NOMO-1 treated with dmso at 0.1 percent for 144 hours (cell line): ENCODE measurements at regions not wholly inside any gene's neighbourhood (a gene's known extent, or its start where the extent isn't known, plus 50 kb on each side); places are given as distances from the start of the nearest gene placed in this dataset.

Experiments used
- DNase-seq: peaks from one replicate; lab custom pipeline; 2025; ENCODE audit not compliant: unreplicated experiment; lab: John Stamatoyannopoulos, UW

DNA sequence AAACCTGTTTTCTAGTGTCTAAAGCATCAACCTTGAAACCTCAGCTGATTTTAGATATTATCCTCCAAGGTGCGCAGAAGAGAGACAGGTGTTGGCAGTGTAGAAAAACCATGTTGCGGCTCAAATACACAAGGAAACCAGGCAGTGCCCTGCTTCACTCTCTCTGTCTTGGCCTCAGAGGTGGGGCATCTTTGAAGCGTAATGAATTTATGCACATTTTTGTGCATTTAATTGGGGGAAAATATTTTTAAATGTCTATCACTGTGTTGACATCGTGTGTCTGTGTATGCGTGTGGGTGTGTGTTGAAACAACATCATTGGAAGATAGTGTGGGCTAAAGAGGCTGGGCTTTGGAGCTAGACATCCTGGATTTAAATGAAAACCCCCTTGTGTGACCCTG lies 334.0 kb upstream of the CHD6 start:
- no peak for DNase-seq

DNA sequence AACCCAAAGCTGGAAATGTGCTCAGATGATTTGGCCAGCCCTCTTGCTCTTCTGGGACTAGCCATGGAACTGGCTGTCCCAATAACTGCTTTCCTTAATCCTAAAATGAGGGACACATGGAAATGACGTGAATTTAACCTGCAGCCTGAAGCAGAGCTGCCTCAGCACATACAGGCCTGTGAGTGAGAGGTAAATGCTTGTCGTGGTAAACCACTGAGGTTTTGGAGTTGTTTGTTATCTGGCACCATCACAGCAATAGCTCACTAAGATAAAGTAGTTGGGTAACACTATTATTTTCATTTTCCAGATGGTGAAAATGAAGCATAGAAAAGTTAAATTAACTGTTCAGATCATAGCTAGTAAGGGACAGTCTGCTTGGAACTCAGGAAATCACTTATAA lies 333.4 kb upstream of the CHD6 start:
- DNase-seq: no peak

DNA sequence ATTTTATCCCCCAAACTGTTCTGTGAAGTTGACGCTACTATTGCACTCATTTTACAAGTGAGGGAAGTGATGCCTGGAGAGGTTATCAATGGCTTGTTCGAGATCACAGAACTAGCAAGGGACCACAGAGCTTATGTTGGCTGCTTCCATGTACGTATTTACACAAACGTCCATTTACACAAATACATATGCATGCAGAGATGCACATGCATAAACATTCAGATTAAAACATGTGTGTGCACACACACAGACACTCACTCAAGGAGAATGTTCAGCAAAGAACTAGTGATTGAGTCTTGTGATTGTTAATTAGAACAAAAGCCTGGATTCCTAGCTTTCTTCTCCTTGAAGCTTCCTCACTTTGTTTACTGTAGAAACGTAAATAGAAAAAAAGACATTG lies 321.5 kb upstream of the CHD6 start:
- DNase-seq: no peak

DNA sequence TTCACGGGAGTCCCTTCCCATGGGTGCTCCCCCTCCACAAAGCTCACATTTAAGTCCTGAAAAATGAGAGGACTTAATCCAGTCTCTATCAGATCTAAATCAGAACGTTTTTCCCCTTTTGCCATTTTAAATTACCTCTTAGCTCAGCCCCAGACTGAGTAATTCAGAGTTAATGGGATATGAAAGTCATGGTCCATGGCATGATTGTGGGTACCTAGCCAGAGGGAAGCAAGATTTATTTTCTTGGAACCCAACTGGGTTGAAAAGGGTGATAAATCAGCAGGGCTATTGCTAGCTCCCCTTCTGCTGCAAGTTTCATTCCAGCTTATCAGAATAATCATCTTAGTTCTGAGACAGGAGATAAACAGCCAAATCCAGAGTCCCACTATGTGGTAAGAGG lies 320.2 kb upstream of the CHD6 start:
- no peak for DNase-seq

DNA sequence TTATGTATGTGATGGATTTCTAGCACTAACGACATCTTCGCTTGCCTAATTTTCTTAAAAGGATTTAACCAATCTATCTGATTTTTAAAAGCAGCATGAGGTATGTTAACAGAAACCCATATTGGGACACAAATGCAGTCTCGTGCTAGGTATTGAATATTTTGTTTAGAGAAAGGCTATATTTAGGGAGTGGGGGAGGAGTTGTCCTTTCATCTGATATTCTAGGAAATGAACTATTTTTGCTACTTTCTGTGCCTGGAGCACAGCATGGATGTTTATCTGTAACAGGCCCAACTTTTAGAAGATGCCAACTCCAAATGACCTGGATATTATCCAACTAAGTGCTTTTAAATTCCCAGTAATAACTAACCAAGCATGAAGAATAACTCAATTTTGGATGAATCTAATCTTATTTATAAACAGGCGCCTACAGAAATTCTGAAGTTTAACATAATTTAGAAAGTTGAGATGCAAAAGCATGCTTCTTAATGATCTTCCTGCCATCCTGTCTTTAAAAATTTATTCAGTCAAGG lies 317.1 kb upstream of the CHD6 start:
- no peak for DNase-seq

- no peak for DNase-seq
Measured at GRCh38 chr20:41932431-41932830, 314.3 kb upstream of the CHD6 start.

- no peak for DNase-seq
Measured at GRCh38 chr20:41927655-41928054, 309.5 kb upstream of the CHD6 start.

DNA sequence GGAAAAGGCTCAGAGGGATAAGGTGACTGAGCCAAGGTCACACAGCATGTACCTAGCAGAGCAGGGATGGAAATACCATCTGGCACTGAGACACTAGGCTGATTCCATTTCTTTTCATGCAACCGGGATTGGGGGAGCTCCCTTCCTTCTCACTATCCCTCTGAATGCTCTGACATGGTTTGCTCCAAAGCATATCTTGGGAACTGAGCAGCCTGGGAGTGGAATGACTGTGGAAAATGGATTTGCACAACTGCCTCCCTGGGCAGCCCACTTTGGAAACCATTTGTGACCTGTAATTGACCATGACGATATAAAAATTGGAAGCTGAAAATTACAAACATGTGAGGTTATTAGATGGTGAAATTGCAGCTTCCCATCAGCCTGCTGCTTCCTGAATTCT lies 309.0 kb upstream of the CHD6 start:
- no peak for DNase-seq

- DNase-seq: no peak
Measured at GRCh38 chr20:41925476-41925875, 307.3 kb upstream of the CHD6 start.

- no peak for DNase-seq
Measured at GRCh38 chr20:41923624-41924023, 305.4 kb upstream of the CHD6 start.

GRCh38 chr20:41913146-41913545 lies 295.0 kb upstream of the CHD6 start:
- DNase-seq: no peak

DNA sequence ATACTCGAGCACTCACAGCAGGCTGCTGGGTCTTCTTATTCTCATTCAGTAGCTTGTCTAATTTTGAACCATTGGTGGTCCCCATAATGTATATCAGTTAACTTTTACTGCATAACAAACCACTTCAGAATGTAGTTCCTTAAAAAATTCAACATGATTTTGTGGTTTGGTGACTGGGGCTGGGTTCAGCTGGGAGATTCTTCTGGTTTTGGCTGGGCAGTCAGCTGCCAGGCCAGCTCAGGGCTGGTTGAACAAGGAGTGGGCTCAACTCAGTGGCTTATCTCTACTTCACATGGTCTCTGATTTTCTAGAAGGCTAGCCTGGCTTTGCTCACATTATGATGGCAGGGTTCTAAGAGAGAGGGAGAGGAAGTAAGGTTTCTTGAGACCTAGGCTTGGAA lies 292.4 kb upstream of the CHD6 start:
- no peak for DNase-seq

DNA sequence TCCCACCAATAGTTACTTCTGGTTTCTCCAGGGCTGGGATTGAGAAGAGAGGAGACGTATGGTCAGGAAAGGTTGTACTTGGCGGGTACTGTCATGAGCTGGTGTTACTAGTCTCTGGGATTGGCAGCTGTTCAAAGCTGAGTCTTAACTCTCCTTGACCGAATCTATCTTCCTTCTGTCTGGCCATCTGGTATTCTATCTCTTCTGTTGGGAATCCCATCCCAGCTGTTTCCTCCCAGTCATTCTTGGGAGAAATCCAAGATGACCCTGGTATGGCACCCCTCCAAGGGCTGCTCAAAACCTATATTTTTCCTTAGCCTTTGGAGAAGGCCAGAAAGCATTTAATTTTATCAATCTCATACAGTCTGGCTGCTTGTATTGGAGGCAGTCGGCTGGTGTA lies 287.0 kb upstream of the CHD6 start:
- DNase-seq: no peak

DNA sequence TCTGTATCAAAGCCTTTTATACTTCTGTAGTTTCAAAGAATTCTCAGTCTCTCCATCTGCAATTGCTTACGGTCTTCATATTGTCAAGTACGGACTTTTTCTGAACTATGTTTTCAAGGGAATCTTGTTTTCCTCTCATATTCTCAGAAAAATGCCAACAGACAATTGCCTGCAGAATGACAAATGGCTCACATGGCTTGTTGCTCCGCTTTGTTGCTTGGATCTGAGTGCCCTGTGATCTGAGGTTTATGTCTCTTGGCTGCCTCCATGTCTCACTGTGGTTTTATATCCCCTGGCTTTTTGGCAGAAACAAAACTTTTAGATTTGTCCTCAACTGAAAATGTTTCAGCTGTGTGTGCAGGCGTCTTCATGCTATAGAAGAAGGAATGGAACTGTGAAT lies 285.4 kb upstream of the CHD6 start:
- no peak for DNase-seq

DNA sequence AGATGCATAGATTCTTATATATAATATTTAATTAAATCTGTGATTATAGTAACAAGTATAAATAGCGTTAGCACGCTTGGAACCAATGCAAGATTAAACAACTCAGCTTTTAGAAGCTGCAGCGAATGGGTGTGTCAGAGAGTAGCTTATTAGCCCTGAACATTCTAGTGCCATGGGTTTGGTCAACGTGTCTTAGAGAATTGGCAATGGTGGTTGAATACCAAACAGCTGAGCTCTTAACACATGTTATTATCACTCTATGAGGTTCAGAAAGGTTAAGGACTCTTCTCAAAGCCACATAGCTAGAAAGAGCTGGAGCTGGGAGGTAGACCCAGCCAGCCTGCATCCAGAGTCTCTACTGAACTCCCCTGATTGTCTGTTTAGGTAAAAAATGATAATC lies 284.2 kb upstream of the CHD6 start:
- DNase-seq: no peak

GRCh38 chr20:41900201-41900691 lies 282.1 kb upstream of the CHD6 start:
- no peak for DNase-seq

DNA sequence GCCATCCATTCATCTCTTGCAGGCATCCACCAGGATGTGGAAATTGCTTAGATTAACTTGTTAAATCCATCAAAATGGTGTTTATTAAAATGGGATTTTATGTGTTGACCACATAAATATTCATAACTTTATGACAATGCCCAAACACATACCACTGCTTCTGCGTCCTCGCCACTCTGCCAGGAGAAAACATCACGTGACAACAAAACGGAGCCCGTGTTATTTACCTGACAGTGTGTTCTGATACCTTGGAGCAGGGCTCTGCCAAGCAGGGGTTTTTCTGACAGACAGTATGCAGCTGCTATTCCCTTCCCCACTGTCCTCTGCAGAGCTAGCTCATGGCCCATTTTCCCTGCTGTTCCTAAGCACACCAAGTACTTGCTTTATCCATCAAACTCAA lies 279.5 kb upstream of the CHD6 start:
- no peak for DNase-seq

DNA sequence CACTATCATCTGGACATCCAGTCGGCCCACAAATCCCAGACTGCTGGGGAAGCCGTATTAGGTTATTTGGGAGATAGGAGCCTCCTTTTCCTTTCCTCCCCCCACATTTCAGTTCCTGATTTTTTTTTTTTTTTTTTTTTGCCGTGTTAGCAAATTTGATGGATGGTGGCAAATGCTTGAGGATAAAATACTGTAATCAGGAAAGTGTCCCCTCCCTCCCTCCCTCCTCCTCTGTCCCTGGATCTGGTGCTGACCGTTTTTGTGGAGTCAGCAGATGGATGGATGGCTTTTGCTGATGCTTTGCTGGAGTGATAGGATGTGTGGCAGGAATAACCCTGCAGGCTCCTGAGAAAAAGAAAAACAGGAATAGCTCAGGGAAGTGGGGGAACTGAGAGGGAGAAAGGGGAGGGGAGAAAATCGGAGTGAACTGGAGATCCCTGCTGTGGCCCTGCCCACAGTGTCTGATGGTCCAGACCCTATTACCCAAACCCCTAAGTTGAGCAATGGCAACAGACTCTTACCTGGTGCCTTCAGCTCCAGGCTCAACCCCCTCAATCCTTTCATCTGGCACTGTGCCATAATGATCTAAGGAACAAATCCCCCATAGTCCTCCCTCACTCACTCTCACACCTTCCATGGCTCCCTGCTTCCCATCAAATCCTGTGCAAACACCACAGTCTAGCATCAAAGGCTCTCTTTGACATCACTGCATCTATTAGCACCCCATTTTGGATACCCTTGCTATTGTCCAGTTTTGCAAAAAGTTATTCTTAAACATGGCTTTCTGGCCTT lies 277.3 kb upstream of the CHD6 start:
- DNase-seq: no peak

DNA sequence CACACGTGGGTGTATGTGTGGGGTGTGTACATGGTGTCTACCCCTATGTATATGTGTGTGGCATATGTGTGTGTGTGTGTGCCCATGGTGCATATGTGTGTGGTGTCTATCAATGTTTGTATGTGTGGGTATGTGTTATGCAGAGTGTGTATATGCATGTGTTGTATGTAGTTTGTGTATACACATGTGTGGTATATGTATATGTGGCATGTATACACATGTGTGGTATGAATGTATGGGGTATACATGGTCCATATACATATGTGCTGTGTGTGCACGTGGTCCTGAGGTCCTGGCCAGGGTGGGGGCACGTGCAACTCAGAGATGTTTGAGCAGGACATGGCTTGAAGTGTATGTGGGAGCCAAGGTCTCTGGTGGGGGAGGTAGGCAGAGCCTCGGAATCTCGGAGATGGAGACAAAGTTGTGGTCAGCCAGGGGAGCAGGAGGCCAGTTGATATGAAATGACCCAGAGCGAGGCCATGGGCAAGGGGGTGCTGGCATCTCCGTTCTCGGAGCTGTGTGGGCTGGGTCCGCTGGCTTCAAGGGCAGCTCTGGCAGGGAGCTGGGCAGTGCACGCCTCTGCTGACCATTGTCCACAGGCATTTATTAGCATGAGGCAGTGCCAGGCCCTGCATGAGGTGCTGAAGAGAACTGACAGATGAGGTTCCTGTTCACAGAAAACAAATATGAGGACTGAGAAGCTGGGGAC lies 276.2 kb upstream of the CHD6 start:
- DNase-seq: no peak

DNA sequence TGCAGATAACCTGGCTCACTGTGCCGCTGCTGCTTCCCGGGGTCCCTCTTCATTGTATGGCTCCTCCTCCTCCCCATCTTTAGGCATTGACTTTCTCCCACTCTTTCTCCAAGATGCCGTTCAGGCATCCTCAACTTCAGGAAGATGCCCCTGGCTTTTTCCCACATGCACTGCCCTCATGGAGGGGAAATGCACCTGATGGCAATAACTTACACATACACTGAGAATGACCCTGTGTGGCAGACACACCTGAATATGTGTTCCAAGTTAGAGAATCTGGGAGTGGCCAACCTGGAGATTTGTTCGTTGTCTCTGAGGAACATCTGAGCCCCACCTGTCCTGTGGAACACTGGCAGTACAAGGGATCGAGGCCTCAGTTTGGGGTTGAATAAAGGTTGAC lies 273.9 kb upstream of the CHD6 start:
- DNase-seq: no peak

- DNase-seq: no peak
Measured at GRCh38 chr20:41889844-41890224, 271.7 kb upstream of the CHD6 start.

DNA sequence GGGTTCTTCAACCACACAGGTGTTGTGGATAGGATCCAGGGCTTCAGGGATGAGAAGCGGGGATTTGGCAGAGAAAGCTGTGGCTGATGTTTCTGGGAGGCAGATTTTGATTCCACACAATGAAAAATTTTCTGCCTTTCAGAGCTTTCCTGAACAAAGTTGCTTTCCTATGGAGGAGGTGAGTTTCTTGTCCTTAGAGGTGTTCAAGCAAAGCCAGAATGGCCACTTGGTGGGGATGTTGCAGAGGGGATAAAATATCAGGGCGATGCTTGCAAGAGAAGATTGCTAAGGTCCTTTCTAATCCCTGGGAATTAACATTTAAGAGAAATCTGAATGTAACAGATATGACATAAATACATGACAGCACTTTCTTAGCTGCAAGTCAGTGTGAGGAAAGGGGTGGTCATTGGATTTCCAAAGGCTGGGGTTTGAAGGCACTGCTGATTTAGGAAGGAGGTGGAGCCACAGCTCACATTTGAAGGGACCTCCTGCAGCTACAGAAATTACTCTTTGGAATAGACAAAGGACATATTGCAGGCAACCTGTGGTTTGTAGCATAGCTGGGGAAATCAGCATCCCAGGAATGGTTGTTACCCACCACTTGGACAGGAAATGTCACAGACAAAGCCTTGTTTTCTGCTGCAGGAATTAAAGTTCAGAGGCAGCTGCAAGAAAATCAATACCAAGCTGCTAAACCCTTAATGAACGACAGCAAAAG lies 271.1 kb upstream of the CHD6 start:
- no peak for DNase-seq
